Forelimb muscle (tissue), 1 donor: ENCODE measurements at regions not wholly inside any gene's neighbourhood (a gene's known extent, or its start where the extent isn't known, plus 50 kb on each side); places are given as distances from the start of the nearest gene placed in this dataset.
A peak's percentile ranks its signal among the peaks of the same experiment; 100 is the strongest.

ENCODE experiments used
- DNase-seq: peaks from one replicate; pipeline ENCODE4 v3.0.0-alpha.2; 2013; ENCODE audit warnings: low read depth

DNA sequence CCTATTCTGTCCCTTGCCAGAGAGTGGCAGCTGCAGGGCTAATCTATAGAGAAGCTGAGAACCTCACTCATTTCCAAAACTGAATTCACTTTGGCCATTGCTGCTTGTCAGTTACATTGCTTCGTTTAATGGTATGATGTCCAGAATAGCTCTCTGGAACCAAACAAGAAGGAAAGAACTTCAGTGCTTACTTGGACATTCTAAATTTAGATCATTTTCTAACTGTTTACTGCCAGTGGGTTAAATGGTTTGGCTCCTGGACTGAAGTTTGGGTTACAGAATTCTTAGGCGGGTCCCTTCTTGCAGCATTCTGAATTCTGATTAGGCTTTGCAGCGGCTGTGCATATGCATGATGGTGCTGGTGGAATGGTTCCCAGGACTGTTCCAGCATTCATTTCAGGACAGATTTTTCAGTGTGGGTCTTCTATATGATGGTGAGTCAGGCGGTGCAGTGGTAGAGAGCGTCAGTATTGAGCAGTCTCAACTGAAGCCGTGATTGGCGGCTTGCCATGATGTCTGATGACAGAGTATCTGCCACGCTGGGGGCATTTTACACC lies 148.7 kb downstream of the DYRK2 start:
- no peak for DNase-seq

DNA sequence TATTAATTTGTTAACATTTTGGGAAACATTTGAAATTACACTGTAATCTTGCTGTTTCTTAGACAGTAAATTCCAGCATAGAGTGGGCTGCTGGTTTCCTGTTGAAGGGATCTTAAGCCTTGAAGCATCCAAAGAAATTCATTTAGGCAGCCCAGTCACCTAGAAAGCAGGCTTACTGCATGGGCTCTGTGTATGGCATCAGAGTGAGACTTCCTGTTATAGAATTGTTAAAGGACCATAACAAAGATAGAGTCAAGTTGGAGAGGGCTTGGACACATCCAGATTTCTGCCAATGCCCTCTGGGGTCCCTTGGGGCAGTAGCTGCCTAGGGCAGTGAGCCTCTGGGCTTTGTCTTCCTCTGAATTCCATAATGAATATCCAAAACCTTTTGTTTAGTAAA lies 149.2 kb downstream of the DYRK2 start:
- no peak for DNase-seq

DNA sequence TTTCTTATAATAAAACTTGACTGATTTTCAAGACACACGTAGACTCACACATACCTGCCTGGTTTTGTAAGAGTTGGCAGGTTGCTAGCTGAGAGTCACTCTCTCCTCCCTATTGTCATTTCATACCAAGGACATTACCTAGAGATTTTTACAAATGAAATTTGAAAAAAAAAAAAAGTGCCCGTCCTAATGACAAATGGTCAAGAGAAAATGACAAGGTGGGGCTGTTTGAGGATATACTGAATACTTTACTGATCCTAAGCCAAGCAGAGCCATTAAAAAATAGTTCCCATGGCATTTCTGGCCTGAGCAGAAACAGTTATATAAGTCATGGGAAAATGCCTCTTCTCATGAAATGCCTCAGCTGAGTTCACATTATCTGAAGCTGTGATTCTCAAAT lies 150.2 kb downstream of the DYRK2 start:
- DNase-seq, result no peak

DNA sequence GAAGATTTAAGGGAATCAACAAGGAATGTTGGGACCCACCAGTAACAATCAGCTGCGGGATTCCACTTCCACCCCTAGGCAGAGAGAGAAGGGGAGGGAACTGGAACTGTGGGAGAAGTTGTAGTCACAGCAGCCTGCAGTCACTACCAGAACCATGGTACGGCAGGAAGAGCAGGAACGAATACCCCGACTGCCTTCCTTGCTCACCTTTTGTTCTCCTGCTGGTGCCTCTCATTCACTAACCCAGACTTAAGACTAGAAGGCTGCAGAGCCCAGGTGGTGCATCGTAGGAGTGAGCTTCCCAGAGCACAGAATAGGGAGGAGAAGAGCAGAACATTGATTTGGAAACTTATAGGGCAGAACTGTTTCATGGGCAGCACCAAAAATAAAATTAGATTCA lies 154.2 kb downstream of the DYRK2 start:
- DNase-seq, result no peak

DNA sequence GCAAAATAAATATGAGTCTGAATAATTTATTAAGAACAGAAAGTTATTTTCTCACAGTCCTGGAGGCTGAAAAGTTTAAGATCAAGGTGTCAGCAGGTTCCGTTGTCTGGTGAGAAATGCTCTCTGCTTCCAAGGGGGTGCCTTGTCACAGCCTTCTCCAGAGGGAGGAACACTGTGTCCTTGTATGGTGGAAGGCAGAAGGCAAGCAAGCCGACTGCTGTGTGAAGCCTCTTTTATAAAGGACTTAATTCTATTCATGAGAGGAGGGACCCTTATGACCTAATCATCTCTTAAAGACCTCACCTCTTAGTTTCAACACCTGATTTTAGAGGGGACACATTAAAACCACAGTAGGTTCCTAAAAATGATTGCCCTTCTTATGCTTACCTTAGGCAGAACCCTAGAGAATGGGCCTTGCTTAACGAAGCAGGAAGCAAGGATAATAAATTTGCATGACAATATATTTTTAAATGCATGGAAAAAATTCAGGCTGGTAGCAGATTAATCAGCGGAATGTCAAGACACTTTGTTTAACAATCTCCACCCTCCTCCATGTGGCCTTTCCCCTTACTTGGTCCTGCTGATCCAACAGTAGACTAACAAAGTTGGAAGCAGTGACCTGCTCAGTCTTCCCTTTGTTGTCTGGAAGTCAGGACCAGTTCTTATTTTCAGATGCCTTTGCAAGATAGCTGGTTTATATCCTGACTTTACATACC lies 154.9 kb downstream of the DYRK2 start:
- DNase-seq, result no peak

DNA sequence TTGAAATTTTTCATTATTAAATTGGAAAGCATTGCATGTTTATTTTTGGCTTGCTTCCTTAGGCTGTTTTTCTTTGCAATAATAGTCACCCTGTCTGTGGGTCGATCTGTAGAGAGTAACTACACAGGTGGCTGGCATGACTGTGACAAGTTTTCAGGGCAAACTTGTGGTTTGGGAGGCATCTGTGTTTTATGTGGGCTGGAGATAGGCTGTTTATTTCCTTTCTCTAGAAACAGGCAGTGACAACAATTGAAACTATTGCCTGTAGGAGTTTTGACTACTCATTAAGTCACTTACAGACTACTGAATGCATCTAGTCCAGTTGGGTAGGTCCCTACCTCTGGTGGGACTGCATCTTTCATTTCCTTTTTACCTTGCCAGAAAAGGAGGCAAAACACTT lies 155.6 kb downstream of the DYRK2 start:
- DNase-seq, result no peak

DNA sequence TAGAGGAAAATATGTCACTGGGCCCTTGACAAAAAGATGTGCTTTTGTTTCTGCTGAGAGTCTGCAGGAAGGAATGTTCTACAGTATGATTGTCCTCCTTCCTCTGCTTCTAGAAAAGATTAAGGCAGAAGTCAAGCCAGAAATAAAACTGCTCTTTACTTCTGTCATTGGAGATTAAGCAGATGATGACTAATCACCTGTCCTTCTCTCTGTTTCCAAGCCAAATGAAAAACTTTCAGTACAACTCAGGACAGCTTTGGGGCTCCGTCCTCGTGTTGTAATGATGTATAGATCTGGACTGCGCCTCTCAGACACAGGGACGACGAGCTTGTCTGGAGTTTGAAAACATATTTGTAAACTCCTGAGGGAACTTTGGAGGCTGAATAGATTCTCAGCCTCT lies 159.3 kb downstream of the DYRK2 start:
- DNase-seq, result peak; percentile 55

DNA sequence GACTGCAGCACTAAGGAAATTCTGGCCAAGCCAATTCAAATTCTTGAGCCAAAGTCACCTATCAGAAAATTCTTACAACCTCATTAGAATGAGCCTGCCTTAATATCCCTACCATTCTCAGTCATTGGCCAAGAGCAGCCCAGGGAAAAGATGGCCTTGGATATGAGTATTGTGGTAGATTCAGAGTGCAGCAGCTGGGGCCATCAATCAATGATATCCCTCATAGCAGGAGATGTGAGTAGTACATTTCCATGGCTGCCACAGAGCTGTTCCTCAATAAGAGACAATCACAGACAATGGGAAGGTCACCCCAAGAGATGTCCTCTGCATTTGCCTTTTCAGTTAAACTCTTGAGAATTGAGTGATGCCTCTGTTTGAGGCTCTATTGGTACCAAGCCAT lies 161.6 kb downstream of the DYRK2 start:
- no peak for DNase-seq

DNA sequence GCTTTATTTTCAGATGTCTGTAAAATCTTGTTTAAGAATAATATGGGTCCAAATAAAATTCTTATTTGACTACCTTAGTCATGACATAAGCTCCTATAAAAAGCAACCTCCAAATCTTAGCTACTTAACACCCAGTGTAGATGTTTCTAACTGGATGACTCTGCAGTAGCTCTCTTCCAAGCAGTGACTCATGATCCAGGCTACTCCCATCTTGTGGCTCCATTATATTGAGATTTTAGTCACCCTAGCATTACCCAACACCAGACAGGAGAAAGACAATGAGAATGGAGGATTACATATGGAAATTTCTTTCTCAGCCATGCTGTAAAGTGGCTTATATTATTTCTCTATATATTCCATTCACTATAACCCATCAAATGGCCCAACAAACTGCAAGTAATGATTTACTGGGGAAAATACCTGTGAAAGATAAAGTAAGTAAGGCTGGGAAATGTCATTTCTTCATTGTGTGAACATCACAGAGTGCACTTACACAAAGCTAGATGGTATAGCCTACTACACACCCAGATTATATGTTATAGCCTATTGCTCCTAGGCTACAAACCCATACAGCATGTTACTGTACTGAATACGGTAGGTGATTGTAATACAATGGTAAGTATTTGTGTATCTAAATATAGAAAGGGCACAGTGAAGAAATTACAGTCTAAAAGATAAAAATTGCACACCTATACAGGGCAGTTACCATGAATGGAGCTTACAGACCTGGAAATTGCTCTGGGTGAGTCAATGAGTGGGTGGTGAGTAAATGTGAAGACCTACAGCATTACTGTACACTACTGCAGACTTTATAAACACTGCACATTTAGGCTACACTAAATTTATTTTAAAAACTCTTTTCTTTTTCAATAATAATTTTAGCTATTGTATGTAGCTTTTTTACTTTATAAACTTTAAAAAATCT lies 163.2 kb downstream of the DYRK2 start:
- no peak for DNase-seq

DNA sequence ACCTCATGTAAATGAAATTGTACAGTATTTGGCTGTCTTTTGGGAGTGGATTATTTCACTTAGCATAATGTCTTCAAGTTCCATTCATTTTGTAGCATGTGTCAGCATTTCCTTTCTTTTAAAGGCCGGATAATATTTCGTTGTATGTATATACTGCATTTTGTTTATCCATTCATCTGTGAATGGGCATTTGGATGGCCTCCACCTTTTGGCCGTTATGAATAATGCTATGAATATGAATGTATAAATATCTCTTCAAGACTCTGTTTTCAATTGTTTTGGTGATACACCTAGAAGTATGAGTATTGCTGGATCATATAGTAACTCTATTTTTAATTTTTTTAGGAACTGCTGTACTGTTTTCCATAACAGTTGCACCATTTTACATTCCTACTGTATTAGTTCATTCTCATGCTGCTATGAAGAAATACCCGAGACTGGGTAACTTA lies 164.9 kb downstream of the DYRK2 start:
- no peak for DNase-seq

DNA sequence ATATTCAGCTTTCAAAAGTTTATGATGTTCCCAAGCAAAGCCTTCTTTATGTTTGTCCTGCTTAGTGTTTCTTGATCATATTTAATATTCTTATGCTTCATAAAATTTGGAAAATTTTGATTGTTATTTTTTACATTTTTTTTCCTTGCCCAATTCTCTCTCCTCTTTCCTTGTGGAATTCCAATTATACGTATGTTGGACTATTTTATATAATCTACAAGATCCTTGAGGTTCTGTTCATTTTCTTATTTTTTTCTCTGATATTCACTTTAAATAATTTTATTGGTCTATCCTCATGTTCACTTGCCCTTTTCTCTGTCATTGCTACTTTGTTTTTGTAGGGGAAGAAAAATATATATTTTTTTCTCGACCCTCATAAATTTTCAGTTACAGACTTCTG lies 167.7 kb downstream of the DYRK2 start:
- DNase-seq, result no peak

DNA sequence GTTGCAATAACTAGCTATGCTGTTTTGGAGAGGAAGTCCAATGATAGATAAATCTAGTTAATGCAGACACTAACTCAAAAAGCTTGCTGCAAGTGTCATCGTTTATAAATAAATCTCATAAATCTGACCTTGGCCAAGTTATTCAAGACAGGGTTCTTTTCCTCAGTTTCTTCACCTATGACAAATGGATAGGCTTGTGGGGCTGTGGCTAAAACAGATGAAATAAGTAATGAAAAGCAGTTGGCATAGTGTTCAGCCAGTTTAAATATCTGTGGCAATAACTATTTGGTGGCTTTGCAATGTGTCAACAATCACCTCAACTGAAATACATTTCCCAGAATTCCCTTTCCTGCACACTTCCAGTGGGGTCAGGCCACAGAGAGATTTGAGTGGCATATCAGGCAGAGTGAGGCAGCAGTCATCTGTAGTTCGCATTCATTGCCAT lies 169.9 kb downstream of the DYRK2 start:
- no peak for DNase-seq

DNA sequence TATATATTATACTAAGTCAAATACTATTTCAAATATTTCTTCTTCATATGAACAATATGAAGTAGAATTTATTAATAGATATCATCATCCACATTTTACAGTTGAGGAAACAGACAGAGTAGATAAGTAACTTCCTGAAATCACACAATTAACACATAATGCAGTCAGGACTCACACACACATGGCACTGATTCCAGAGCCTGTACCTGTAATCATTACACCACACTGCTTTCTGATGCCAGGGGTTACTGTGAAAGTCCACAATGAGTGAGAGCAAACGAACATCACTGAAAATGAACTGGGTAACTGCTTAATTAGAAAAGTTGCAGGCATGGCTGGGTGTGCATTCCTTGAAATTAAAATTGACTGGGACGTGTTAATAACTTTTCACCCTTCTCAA lies 169.3 kb upstream of the IFNG-AS1 start:
- no peak for DNase-seq

DNA sequence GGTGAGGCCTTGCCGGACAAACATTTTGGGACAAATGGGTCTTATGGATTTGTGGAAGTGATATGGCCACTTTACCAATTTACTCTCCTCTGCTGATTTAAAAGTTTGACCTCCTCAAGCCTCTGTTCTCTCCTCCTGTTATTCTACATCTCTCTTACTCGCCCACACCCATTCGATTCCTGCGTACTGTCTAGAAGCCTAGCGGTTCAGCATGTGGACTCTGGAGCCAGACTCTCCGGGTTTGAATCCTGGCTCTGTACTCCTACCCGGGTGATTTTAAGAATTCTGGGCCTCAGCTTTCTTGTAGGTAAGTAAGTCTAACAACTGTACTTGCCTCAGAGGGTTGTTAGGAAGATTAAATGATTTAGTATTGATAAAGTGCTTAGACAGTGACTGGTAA lies 168.6 kb upstream of the IFNG-AS1 start:
- DNase-seq, result no peak

DNA sequence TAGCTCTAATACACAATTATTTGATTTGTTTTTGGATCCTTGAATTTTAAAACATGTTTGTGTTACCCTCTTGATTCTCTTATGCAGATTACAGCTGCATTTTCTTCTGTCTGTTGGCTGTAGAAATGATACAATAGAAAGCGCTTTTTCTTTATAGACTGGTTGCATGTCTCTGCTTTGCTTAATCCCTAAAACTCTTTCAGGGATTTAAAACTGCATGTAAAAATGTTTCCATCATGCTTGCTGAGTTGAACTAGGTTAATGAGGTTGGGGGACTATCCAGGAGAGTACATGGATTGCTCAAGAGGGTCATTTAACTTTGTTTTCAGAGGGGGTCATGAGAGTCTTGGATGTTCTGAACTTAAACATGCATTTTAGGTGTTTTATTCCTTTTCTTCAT lies 166.4 kb upstream of the IFNG-AS1 start:
- no peak for DNase-seq

DNA sequence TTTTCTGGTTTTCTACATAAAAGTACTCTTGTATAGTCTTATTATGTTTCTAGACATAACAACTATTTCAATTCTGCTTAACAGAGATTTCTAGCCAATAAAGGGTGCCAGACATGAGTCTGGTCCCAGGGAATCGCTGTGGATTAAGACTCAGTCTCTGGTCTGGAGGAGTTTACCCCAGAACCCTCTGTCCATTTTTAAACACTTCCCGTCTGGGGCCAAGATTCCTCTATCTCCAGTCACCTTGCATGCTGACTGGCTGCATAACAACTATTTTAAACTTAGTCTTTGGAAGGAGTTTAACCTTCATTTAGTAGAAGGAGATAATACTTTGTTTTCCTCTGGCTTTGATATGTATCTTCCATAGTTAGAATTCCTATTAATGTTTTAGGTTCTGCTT lies 163.1 kb upstream of the IFNG-AS1 start:
- DNase-seq, result no peak

DNA sequence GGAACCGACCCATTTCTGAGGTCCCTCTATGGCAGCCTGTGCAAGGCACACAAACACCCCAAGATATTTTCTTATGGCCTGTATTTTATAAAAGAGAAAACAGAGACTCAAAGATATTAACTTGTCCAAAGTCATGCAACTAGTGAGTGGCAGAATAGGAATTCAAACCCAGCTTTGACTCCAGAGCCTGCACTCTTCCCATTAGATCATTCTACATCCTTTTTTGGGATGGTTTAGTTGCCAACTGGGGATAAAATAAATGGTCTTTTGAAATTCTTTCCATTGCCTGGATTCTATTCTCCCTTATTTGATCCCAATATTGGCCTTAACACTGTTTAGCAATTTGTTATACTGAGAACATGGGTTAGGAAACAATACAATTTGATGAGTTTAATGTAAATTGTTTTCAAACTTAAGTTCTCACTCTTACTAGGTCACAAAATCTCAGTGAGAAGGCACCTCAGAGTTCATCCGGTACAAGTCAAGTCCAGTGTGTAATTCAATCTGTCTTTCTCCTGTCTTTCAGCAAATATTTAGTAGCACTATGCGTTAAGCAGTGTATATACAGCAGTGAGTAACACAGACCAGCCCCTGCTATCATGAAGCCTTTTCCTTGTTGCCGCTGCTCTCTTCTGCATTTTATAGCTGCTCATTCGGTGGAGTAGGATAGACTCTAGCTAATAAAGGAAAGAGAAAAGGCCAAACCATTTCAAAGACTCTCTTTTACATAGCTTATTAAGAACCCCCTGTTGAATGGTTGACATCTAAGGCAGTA lies 162.1 kb upstream of the IFNG-AS1 start:
- DNase-seq, result no peak

DNA sequence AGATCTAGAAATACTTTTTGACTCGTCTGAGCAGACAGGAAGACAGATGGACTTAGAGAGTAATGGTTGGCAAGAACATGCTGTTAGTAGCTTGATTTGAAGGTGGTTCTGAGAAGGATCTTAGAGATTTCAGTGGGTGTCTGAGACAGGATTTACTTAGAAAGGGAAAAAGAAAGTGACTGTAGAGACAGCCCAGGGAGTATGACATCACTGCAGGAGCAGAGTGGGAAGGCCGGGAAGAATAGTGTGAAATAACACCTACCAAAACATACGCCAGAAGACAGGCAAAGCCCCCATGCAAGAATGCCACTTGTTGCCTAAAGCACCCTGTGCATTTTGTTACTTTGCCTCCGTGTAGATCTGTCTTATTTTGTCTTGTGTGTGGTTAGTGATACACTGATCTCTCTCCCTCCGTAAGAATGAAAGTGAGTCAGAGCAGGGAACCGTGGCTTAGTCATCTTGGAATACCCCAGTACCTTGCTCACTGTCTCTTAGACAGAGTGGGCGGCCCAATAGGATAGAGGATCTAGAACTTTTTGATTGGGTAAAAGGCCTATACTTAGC lies 161.3 kb upstream of the IFNG-AS1 start:
- no peak for DNase-seq

DNA sequence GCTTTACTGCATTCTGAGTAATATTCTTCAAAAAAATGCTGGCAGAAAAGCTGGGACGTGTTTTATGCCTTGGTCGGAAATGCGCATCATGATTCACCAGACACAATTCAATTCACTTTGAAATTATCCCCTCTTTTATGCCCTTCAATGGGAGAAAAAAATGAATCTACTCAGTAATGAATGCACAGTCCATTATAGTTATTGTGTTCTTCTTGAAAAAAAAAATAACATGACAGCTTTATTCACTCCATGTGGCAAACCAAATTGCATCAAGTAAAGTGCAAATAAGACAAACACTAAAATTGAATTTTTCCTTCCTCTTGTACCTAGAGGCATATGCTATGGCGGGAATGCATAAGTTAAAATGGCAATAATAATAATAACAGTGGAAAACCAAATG lies 159.4 kb upstream of the IFNG-AS1 start:
- no peak for DNase-seq

DNA sequence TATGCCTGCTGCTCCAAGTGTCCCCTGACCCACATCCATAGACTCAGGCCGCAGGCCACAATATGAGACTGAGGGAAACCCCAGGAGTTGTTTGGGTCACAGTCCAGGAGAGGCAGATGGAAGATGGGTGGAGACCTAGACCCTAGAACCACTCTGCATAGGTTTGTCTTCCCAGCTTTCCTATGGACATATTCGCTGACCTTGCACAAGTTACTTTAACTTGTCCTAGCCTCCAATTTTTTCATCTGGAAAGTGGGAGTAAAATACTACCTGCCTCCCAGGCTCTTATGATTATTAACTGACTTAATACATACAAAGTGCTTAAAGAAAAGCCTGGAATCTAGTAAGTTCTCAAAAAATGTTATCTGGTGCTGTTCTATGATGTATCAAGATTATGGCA lies 157.1 kb upstream of the IFNG-AS1 start:
- DNase-seq, result no peak

DNA sequence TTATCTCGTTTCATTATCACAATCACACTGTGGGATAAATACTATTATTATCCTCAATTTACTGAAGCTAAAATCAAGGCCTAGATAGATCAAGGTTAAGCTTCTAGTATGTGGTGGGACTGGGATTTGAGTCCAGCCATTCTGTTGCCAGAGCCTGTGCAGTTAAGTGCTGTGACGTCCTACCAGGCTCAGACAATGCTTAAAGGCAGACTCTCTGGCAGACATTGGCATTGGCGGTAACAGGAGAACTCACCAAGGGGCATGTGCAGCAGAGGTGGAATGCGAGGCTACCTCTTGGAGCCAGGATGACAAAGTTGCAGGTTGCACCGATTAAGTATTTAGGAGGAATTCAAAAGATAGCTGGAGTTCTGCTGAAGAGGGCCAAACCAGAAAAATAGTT lies 155.6 kb upstream of the IFNG-AS1 start:
- DNase-seq, result no peak

DNA sequence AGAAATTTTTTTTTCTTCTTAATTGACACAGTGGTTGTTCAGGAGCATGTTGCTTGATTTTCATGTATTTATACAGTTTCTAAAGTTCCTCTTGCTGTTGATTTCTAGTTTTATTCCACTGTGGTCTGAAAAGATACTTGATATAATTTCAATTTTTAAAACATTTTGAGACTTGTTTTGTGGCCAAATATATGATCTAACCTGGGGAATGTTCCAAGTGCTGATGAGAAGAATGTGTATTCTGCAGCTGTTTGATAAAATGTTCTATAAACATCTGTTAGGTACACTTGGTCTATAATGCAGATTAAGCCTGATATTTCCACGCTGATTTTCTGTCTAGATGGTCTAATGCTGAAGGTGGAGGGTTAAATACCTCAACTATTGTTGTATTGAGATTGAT lies 151.4 kb upstream of the IFNG-AS1 start:
- DNase-seq, result peak; percentile 45
